CD4-positive, CD25-positive, alpha-beta regulatory T cell (primary cell): ENCODE measurements at regions not wholly inside any gene's neighbourhood (a gene's known extent, or its start where the extent isn't known, plus 50 kb on each side); places are given as distances from the start of the nearest gene placed in this dataset.

Source experiments
- ATAC-seq, 2 donors: fragments of 150-1000 bp; cut with Tn5 transposase; one replicate each; pipeline ENCODE4 v1.10.0; 2021; ENCODE audit warnings: low read depth in 2 of 2, moderate number of reproducible peaks in 2 of 2, moderate library complexity in 1 of 2
- DNase-seq, 3 donors: peaks; one replicate each; pipeline versions ENCODE4 v3.0.0 to v3.0.0-alpha.2; 2012 to 2022; ENCODE audit warnings: mixed read lengths in 1 of 3
- H3K27ac ChIP-seq: one replicate; pipeline ENCODE4 v1.7.0; 2013; ENCODE audit warnings: mild to moderate bottlenecking, low read length; ENCODE audit not compliant: insufficient read depth, poor library complexity, severe bottlenecking
- H3K27me3 ChIP-seq: one replicate; pipeline ENCODE4 v1.7.0; 2013; ENCODE audit warnings: low read length; ENCODE audit not compliant: control insufficient read depth, insufficient read depth
- H3K36me3 ChIP-seq: one replicate; pipeline ENCODE4 v1.7.0; 2013; ENCODE audit warnings: mild to moderate bottlenecking, low read length, moderate library complexity; ENCODE audit not compliant: control insufficient read depth, insufficient read depth
- H3K4me1 ChIP-seq: 2 replicates; pipeline ENCODE4 v1.7.0; 2013; ENCODE audit warnings: mild to moderate bottlenecking, low read length; ENCODE audit not compliant: insufficient read depth, control insufficient read depth, poor library complexity, severe bottlenecking
- H3K4me3 ChIP-seq: one replicate; pipeline ENCODE4 v1.7.0; 2013; ENCODE audit warnings: low read depth, mild to moderate bottlenecking, low read length, moderate library complexity
- H3K9me3 ChIP-seq, 2 experiments: 1 replicate in 1 of 2; 2 replicates in 1 of 2; pipeline ENCODE4 v1.7.0; 2013; ENCODE audit warnings: low read length in 2 of 2, mild to moderate bottlenecking in 1 of 2, moderate library complexity in 1 of 2; ENCODE audit not compliant: control insufficient read depth in 2 of 2
- H3K27ac Mint-ChIP-seq, 3 donors: one replicate each; pipeline ENCODE4 v1.8.0; 2020 to 2022; ENCODE audit warnings: mild to moderate bottlenecking in 3 of 3, mixed read lengths in 3 of 3, moderate library complexity in 2 of 3
- H3K27me3 Mint-ChIP-seq: one replicate; pipeline ENCODE4 v1.8.0; 2022; ENCODE audit warnings: mild to moderate bottlenecking, mixed read lengths
- H3K36me3 Mint-ChIP-seq: one replicate; pipeline ENCODE4 v1.8.0; 2020; ENCODE audit warnings: mixed read lengths
- H3K4me1 Mint-ChIP-seq, 4 donors: one replicate each; pipeline ENCODE4 v1.8.0; 2020 to 2022; ENCODE audit warnings: mixed read lengths in 4 of 4, mild to moderate bottlenecking in 1 of 4
- H3K4me3 Mint-ChIP-seq, 4 donors: one replicate each; pipeline ENCODE4 v1.8.0; 2020 to 2022; ENCODE audit warnings: mild to moderate bottlenecking in 4 of 4, mixed read lengths in 4 of 4, moderate library complexity in 3 of 4
- H3K9me3 Mint-ChIP-seq, 7 donors: one replicate each; pipeline ENCODE4 v1.8.0; 2020 to 2022; ENCODE audit warnings: mixed read lengths in 7 of 7, mild to moderate bottlenecking in 3 of 7, moderate library complexity in 2 of 7

GRCh38 chr13:66069570-66069969 lies 1160.6 kb downstream of the PCDH9 start:
- no peaks in the 10 kb centered on the region for H3K4me1 Mint-ChIP-seq

GRCh38 chr13:66068683-66069082 lies 1161.5 kb downstream of the PCDH9 start:
- no peak overlapping the region for H3K4me3 ChIP-seq
- Mint-ChIP-seq H3K9me3 (peaks cover 5 to 29% (median 9%) of the 10 kb centered on the region in 7 donors), H3K27ac (no peak overlapping the region), H3K4me1 (no peaks in the 10 kb centered on the region), H3K4me3 (no peak overlapping the region), H3K36me3 (no peaks in the 10 kb centered on the region), H3K27me3 (no peaks in the 10 kb centered on the region)
- no peak overlapping the region for H3K27ac ChIP-seq
- no peaks in the 10 kb centered on the region for H3K27me3 ChIP-seq
- ATAC-seq (no peak), DNase-seq (no peak)
- H3K36me3 ChIP-seq = no peaks in the 10 kb centered on the region
- H3K9me3 ChIP-seq = no peaks in the 10 kb centered on the region
- no peaks in the 10 kb centered on the region for H3K4me1 ChIP-seq

More at GRCh38 chr13:66069570-66069969, 1160.6 kb downstream of the PCDH9 start:
- Mint-ChIP-seq H3K36me3 (no peaks in the 10 kb centered on the region), H3K27ac (no peak overlapping the region), H3K9me3 (peaks cover 2 to 28% (median 9%) of the 10 kb centered on the region in 7 donors), H3K4me3 (no peak overlapping the region), H3K27me3 (no peaks in the 10 kb centered on the region)
- H3K27ac ChIP-seq = no peak overlapping the region
- no peaks in the 10 kb centered on the region for H3K27me3 ChIP-seq
- no peak for DNase-seq
- no peak overlapping the region for H3K4me3 ChIP-seq
- no peaks in the 10 kb centered on the region for H3K9me3 ChIP-seq
- H3K36me3 ChIP-seq = no peaks in the 10 kb centered on the region
- no peak for ATAC-seq
- no peaks in the 10 kb centered on the region for H3K4me1 ChIP-seq

GRCh38 chr13:66048888-66049287 lies 1181.2 kb downstream of the PCDH9 start:
- H3K27me3 Mint-ChIP-seq = no peaks in the 10 kb centered on the region
- no peaks in the 10 kb centered on the region for H3K4me1 Mint-ChIP-seq
- no peaks in the 10 kb centered on the region for H3K36me3 Mint-ChIP-seq
- no peaks in the 10 kb centered on the region for H3K36me3 ChIP-seq
- no peak overlapping the region for H3K27ac Mint-ChIP-seq
- H3K27me3 ChIP-seq = no peaks in the 10 kb centered on the region
- H3K4me1 ChIP-seq = no peaks in the 10 kb centered on the region
- peaks cover 0 to 30% (median 8%) of the 10 kb centered on the region in 7 donors for H3K9me3 Mint-ChIP-seq
- no peak overlapping the region for H3K4me3 ChIP-seq
- H3K9me3 ChIP-seq = no peaks in the 10 kb centered on the region
- no peak for ATAC-seq
- H3K4me3 Mint-ChIP-seq = no peak overlapping the region
- DNase-seq = no peak
- no peak overlapping the region for H3K27ac ChIP-seq

- Mint-ChIP-seq H3K4me3 (no peak overlapping the region), H3K36me3 (no peaks in the 10 kb centered on the region), H3K9me3 (peaks cover 0 to 25% (median 0%) of the 10 kb centered on the region in 7 donors), H3K4me1 (no peaks in the 10 kb centered on the region), H3K27ac (no peak overlapping the region), H3K27me3 (no peaks in the 10 kb centered on the region)
- ATAC-seq (no peak), DNase-seq (no peak)
- H3K9me3 ChIP-seq = peaks cover 0 to 7% of the 10 kb centered on the region in 2 experiments
- H3K27me3 ChIP-seq = no peaks in the 10 kb centered on the region
- no peaks in the 10 kb centered on the region for H3K36me3 ChIP-seq
- H3K4me1 ChIP-seq = no peaks in the 10 kb centered on the region
- H3K27ac ChIP-seq = no peak overlapping the region
- no peak overlapping the region for H3K4me3 ChIP-seq
Observed at GRCh38 chr13:66040506-66040905, 1189.6 kb downstream of the PCDH9 start.

GRCh38 chr13:66037096-66037495 lies 1193.0 kb downstream of the PCDH9 start:
- Histone ChIP-seq H3K36me3 (no peaks in the 10 kb centered on the region), H3K4me1 (no peaks in the 10 kb centered on the region), H3K27ac (no peak overlapping the region), H3K4me3 (no peak overlapping the region), H3K9me3 (peaks cover 1 to 7% of the 10 kb centered on the region in 2 experiments), H3K27me3 (no peaks in the 10 kb centered on the region)
- Mint-ChIP-seq H3K9me3 (peaks cover 0 to 17% (median 0%) of the 10 kb centered on the region in 7 donors), H3K27ac (no peak overlapping the region), H3K4me3 (no peak overlapping the region), H3K27me3 (no peaks in the 10 kb centered on the region), H3K4me1 (no peaks in the 10 kb centered on the region), H3K36me3 (no peaks in the 10 kb centered on the region)
- DNase-seq = no peak
- no peak for ATAC-seq

GRCh38 chr13:66036636-66037035 lies 1193.5 kb downstream of the PCDH9 start:
- Mint-ChIP-seq H3K9me3 (peaks cover 0 to 14% (median 0%) of the 10 kb centered on the region in 7 donors), H3K27me3 (no peaks in the 10 kb centered on the region)
- ATAC-seq = no peak

GRCh38 chr13:66036024-66036614 lies 1194.0 kb downstream of the PCDH9 start:
- no peak overlapping the region for H3K4me3 ChIP-seq
- no peak overlapping the region for H3K27ac ChIP-seq
- DNase-seq = no peak
- H3K36me3 ChIP-seq = no peaks in the 10 kb centered on the region
- H3K27me3 ChIP-seq = no peaks in the 10 kb centered on the region
- Mint-ChIP-seq H3K4me3 (no peak overlapping the region), H3K4me1 (no peaks in the 10 kb centered on the region), H3K9me3 (peaks cover 0 to 12% (median 0%) of the 10 kb centered on the region in 7 donors), H3K27ac (no peak overlapping the region), H3K36me3 (no peaks in the 10 kb centered on the region), H3K27me3 (no peaks in the 10 kb centered on the region)
- H3K4me1 ChIP-seq = no peaks in the 10 kb centered on the region
- ATAC-seq = no peak
- peaks cover 3 to 7% of the 10 kb centered on the region in 2 experiments for H3K9me3 ChIP-seq

More at GRCh38 chr13:66036636-66037035, 1193.5 kb downstream of the PCDH9 start:
- no peaks in the 10 kb centered on the region for H3K36me3 ChIP-seq
- no peak overlapping the region for H3K27ac Mint-ChIP-seq
- no peaks in the 10 kb centered on the region for H3K27me3 ChIP-seq
- H3K36me3 Mint-ChIP-seq = no peaks in the 10 kb centered on the region
- no peak overlapping the region for H3K27ac ChIP-seq
- H3K4me3 ChIP-seq = no peak overlapping the region
- H3K4me1 Mint-ChIP-seq = no peaks in the 10 kb centered on the region
- H3K9me3 ChIP-seq = peaks cover 3 to 7% of the 10 kb centered on the region in 2 experiments
- no peaks in the 10 kb centered on the region for H3K4me1 ChIP-seq
- H3K4me3 Mint-ChIP-seq = no peak overlapping the region
- no peak for DNase-seq

GRCh38 chr13:66033924-66034323 lies 1196.2 kb downstream of the PCDH9 start:
- Histone ChIP-seq H3K9me3 (peaks cover 6 to 7% of the 10 kb centered on the region in 2 experiments), H3K27ac (no peak overlapping the region), H3K4me1 (no peaks in the 10 kb centered on the region), H3K36me3 (no peaks in the 10 kb centered on the region), H3K27me3 (no peaks in the 10 kb centered on the region), H3K4me3 (no peak overlapping the region)
- H3K36me3 Mint-ChIP-seq = no peaks in the 10 kb centered on the region
- peaks cover 0 to 12% (median 4%) of the 10 kb centered on the region in 7 donors for H3K9me3 Mint-ChIP-seq
- DNase-seq (no peak), ATAC-seq (no peak)
- no peaks in the 10 kb centered on the region for H3K4me1 Mint-ChIP-seq
- no peaks in the 10 kb centered on the region for H3K27me3 Mint-ChIP-seq
- H3K4me3 Mint-ChIP-seq = no peak overlapping the region
- H3K27ac Mint-ChIP-seq = no peak overlapping the region
